ENCODE measurements at regions not wholly inside any gene's neighbourhood (a gene's known extent, or its start where the extent isn't known, plus 50 kb on each side); places are given as distances from the start of the nearest gene placed in this dataset.
"Not testable (repeated sequence)": the region's sequence is repeated elsewhere in the genome, so short reads cannot be mapped to it uniquely, and the experiment has no call there.

- DNase-seq (ENCODE audit: low spot score): no peak
Observed at GRCh38 chr21:26331205-26331980, 160.8 kb upstream of the APP start.

- no peak for DNase-seq (ENCODE audit: low spot score)
Observed at GRCh38 chr21:26320596-26320995, 150.0 kb upstream of the APP start.

GRCh38 chr21:26307640-26308039, 137.1 kb upstream of the APP start:
- DNase-seq (ENCODE audit: low spot score): no peak

- DNase-seq (ENCODE audit: low spot score): no peak
Observed at GRCh38 chr21:26297851-26298250, 127.3 kb upstream of the APP start.

- no peak for DNase-seq (ENCODE audit: low spot score)
Observed at GRCh38 chr21:26293141-26293946, 122.8 kb upstream of the APP start.

- no peak for DNase-seq (ENCODE audit: low spot score)
Observed at GRCh38 chr21:26288026-26288425, 117.5 kb upstream of the APP start.

GRCh38 chr21:26284531-26284930, 114.0 kb upstream of the APP start:
- DNase-seq (ENCODE audit: low spot score): no peak

- no peak for DNase-seq (ENCODE audit: low spot score)
Observed at GRCh38 chr21:26282058-26282457, 111.5 kb upstream of the APP start.

GRCh38 chr21:26281506-26281905, 110.9 kb upstream of the APP start:
- DNase-seq (ENCODE audit: low spot score): no peak

- DNase-seq (ENCODE audit: low spot score): no peak
Observed at GRCh38 chr21:26280775-26281174, 110.2 kb upstream of the APP start.

- no peak for DNase-seq (ENCODE audit: low spot score)
Observed at GRCh38 chr21:26280148-26280547, 109.6 kb upstream of the APP start.

- DNase-seq (ENCODE audit: low spot score): no peak
Observed at GRCh38 chr21:26275801-26276200, 105.2 kb upstream of the APP start.

GRCh38 chr21:26273686-26274313, 103.2 kb upstream of the APP start:
- DNase-seq (ENCODE audit: low spot score): no peak

- DNase-seq (ENCODE audit: low spot score): no peak
Observed at GRCh38 chr21:26267389-26267788, 96.8 kb upstream of the APP start.

GRCh38 chr21:26246073-26246472, 75.5 kb upstream of the APP start:
- no peak for DNase-seq (ENCODE audit: low spot score)

- no peak for DNase-seq (ENCODE audit: low spot score)
Observed at GRCh38 chr21:26245428-26245827, 74.9 kb upstream of the APP start.

GRCh38 chr21:26238646-26239045, 68.1 kb upstream of the APP start:
- DNase-seq (ENCODE audit: low spot score): no peak

- no peak for DNase-seq (ENCODE audit: low spot score)
Observed at GRCh38 chr21:26236281-26236680, 65.7 kb upstream of the APP start.

- DNase-seq (ENCODE audit: low spot score): not testable (repeated sequence)
Observed at GRCh38 chr21:26233297-26233696, 62.7 kb upstream of the APP start.

- not testable (repeated sequence) for DNase-seq (ENCODE audit: low spot score)
Observed at GRCh38 chr21:26232491-26232890, 61.9 kb upstream of the APP start.

GRCh38 chr21:26227130-26227529, 56.6 kb upstream of the APP start:
- no peak for DNase-seq (ENCODE audit: low spot score)

- no peak for DNase-seq (ENCODE audit: low spot score)
Observed at GRCh38 chr21:26226724-26227123, 56.2 kb upstream of the APP start.

- no peak for DNase-seq (ENCODE audit: low spot score)
Observed at GRCh38 chr21:26225046-26225445, 54.5 kb upstream of the APP start.
